Stomach (tissue), 8 donors: ENCODE measurements at regions not wholly inside any gene's neighbourhood (a gene's known extent, or its start where the extent isn't known, plus 50 kb on each side); places are given as distances from the start of the nearest gene placed in this dataset.

Source experiments
- DNase-seq, 2 donors: peaks; one replicate each; pipeline versions ENCODE4 v3.0.0 to v3.0.0-alpha.2; 2013 to 2019
- H3K27ac ChIP-seq, 5 donors: fragments of 200-600 bp in 4 of 5; sonication (generic) in 4 of 5; one replicate each; pipeline ENCODE4 v1.5.1; 2013 to 2019; ENCODE audit warnings: mild to moderate bottlenecking in 1 of 5, moderate library complexity in 1 of 5
- H3K27me3 ChIP-seq, 3 donors: fragments of 200-600 bp; sonication (generic); one replicate each; pipeline ENCODE4 v1.5.1; 2017 to 2019; ENCODE audit warnings: mixed run types in 1 of 3
- H3K36me3 ChIP-seq, 4 donors: fragments of 200-600 bp; sonication (generic); 1 replicate in 3 of 4; 2 replicates in 1 of 4; pipeline ENCODE4 v1.5.1; 2016 to 2019
- H3K4me1 ChIP-seq, 4 donors: fragments of 200-600 bp; sonication (generic); one replicate each; pipeline ENCODE4 v1.5.1; 2016 to 2019
- H3K4me3 ChIP-seq, 4 donors: fragments of 200-600 bp; sonication (generic) in 3 of 4; one replicate each; pipeline ENCODE4 v1.5.1; 2016 to 2019; ENCODE audit warnings: mild to moderate bottlenecking in 1 of 4
- H3K9me3 ChIP-seq, 4 donors: fragments of 200-600 bp; sonication (generic); one replicate each; pipeline ENCODE4 v1.5.1; 2016 to 2019
- EP300 ChIP-seq: sonication (generic); formaldehyde crosslinking; IDR thresholded peaks from one replicate; pipeline ENCODE4 v1.6.1; 2017; ENCODE audit warnings: antibody characterized with exemption
- POLR2A ChIP-seq, 4 donors: fragments of 450-650 bp; IDR thresholded peaks; one replicate each; pipeline ENCODE4 v1.6.1; 2016; ENCODE audit warnings: antibody characterized with exemption in 4 of 4, control low read depth in 2 of 4, mild to moderate bottlenecking in 1 of 4, moderate library complexity in 1 of 4
- POLR2AphosphoS5 ChIP-seq, 3 donors: sonication (generic); formaldehyde crosslinking; IDR thresholded peaks; one replicate each; pipeline ENCODE4 v1.6.1; 2016; ENCODE audit warnings: antibody characterized with exemption in 3 of 3
- WGBS, 5 donors: extraction: QIAGEN DNeasy Blood & Tissue Kit in 3 of 5; methylation state at CpG; one replicate each; pipeline versions ENCODE4 v1.1.5 to v1.1.7; 2013 to 2018; 5-methylcytosine and 5-hydroxymethylcytosine counted together
- intact Hi-C: fragments of 100-400 bp; cut with DNase I; formaldehyde crosslinking; loops from one replicate; pipeline ENCODE4 v1.15.1; 2023; ENCODE audit warnings: low total_unique reads
- TF ChIP-seq, protein P1 (sequence below), 7 experiments: fragments of 450-650 bp in 4 of 7; fragments of 200-600 bp in 3 of 7; sonication (generic) in 3 of 7; IDR thresholded peaks; one replicate each; pipeline ENCODE4 v1.5.1; 2016 to 2019; ENCODE audit warnings: antibody characterized with exemption in 7 of 7, control low read depth in 2 of 7, mild to moderate bottlenecking in 1 of 7
- donor health status: healthy with polysubstance abuse.
- donor health status: Bipolar disorder and iron deficiency.
- donor health status: healthy.

DNA sequence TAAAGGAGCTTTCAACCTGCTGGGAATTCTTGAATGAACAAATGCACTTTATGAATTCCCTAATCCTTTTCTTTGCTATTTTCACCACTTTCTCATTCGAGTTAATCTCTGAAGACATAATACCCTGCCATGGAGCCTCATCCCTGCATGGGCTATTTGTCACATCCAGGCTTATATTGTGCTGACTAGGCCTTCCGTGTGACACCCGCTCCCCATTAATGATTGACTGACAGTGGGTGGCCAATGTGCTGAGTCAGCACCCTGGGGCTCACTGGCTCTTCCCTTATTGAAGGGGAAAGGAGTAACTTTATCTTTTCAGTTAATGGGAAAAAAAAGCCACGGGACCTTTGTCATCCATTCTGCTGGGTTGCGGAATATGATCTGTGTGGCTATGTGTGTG, 1024.8 kb upstream of the EEF2KMT start:
- H3K4me1 ChIP-seq: no peaks in the 10 kb centered on the region
- H3K27ac ChIP-seq: no peak overlapping the region
- TF ChIP-seq, protein P1, sequence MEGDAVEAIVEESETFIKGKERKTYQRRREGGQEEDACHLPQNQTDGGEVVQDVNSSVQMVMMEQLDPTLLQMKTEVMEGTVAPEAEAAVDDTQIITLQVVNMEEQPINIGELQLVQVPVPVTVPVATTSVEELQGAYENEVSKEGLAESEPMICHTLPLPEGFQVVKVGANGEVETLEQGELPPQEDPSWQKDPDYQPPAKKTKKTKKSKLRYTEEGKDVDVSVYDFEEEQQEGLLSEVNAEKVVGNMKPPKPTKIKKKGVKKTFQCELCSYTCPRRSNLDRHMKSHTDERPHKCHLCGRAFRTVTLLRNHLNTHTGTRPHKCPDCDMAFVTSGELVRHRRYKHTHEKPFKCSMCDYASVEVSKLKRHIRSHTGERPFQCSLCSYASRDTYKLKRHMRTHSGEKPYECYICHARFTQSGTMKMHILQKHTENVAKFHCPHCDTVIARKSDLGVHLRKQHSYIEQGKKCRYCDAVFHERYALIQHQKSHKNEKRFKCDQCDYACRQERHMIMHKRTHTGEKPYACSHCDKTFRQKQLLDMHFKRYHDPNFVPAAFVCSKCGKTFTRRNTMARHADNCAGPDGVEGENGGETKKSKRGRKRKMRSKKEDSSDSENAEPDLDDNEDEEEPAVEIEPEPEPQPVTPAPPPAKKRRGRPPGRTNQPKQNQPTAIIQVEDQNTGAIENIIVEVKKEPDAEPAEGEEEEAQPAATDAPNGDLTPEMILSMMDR (IDR thresholded peaks at IDR 0.05): no peak
- no peak for TF ChIP-seq POLR2AphosphoS5 (IDR thresholded peaks at IDR 0.05)
- TF ChIP-seq EP300: no peak
- no peak for TF ChIP-seq POLR2A (IDR thresholded peaks at IDR 0.05)
- no peaks in the 10 kb centered on the region for H3K27me3 ChIP-seq
- no peak for DNase-seq
- intact Hi-C loops: no loop called here
- 28 to 50% (median 32%) methylated on average over 5 of the region's 5 CpGs for WGBS, 5 donors
- H3K36me3 ChIP-seq: no peaks in the 10 kb centered on the region
- no peak overlapping the region for H3K4me3 ChIP-seq
- H3K9me3 ChIP-seq: peaks cover 0 to 25% (median 1%) of the 10 kb centered on the region in 4 donors

DNA sequence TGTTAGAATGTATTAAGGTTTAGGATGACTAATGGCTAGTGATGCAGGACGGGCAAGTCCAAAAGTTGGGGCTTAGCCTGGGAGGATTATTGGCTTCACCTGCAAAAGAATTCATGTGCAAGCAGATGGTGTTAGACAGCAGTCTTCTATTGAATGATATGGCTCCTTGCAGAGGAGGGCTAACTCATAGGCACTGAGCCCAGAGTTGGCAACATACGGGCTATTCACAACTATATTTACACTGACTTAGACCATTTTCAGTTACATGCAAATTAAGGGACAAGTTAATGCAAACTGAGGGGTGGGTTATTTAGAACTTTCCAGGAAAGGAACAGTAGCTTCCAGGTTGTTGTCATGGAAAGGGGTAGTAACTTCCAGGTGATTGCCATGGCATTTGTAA, 1017.1 kb upstream of the EEF2KMT start:
- no peak overlapping the region for H3K27ac ChIP-seq
- WGBS, 5 donors: 52 to 72% (median 67%) methylated on average over 2 of the region's 2 CpGs
- no peaks in the 10 kb centered on the region for H3K27me3 ChIP-seq
- H3K4me3 ChIP-seq: no peak overlapping the region
- no peak for TF ChIP-seq POLR2AphosphoS5 (IDR thresholded peaks at IDR 0.05)
- no peak for TF ChIP-seq POLR2A (IDR thresholded peaks at IDR 0.05)
- TF ChIP-seq, protein P1 (IDR thresholded peaks at IDR 0.05): no peak
- TF ChIP-seq EP300: no peak
- intact Hi-C loops: no loop called here
- H3K4me1 ChIP-seq: no peaks in the 10 kb centered on the region
- peaks cover 0 to 10% (median 1%) of the 10 kb centered on the region in 4 donors for H3K9me3 ChIP-seq
- no peaks in the 10 kb centered on the region for H3K36me3 ChIP-seq
- no peak for DNase-seq

DNA sequence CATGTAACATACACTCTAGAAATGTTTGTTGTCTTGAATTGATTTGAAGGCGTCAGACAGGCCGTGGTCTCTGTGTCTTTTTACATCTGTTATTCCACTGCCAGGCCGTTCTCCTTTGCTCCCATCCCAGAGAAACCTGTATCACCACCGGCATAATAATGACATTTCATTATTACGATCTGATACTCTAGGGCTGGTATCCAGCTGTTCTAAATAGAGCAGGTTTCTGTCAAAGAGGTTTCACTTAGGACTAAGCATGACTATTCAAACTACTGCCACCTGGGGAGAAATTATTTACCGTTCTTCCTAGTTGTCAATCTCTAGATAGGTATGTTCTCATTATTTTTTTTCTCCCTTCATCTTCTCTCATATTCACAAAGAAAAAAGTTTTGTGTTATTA, 1016.2 kb upstream of the EEF2KMT start:
- intact Hi-C loops: no loop called here
- Histone ChIP-seq H3K4me1 (no peaks in the 10 kb centered on the region), H3K27me3 (no peaks in the 10 kb centered on the region), H3K27ac (no peak overlapping the region), H3K4me3 (no peak overlapping the region), H3K9me3 (peaks cover 0 to 10% (median 0%) of the 10 kb centered on the region in 4 donors), H3K36me3 (no peaks in the 10 kb centered on the region)
- WGBS, 5 donors: 57 to 74% (median 66%) methylated on average over 6 of the region's 6 CpGs
- no peak for TF ChIP-seq POLR2AphosphoS5 (IDR thresholded peaks at IDR 0.05)
- no peak for TF ChIP-seq EP300
- TF ChIP-seq POLR2A (IDR thresholded peaks at IDR 0.05): no peak
- TF ChIP-seq, protein P1 (IDR thresholded peaks at IDR 0.05): no peak
- DNase-seq: no peak

DNA sequence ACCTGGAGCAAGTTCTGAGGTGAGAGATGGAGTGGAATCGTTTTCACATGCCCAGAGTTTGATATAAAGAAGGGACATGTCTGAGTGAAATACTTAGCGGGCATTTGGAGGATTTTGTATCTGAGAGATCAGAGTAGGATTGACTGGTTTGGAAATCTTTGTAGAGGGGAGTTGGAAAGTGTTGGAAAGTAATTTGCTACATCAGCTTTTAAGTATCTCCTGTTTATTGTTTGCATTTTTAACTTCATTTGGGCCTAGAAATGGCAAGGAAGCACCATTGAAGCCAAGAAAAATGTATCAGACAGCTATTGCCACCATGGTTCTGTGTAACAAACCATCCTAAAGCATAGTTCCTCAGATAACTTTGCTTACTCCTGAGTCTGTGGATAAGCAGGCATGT, 1015.1 kb upstream of the EEF2KMT start:
- H3K27ac ChIP-seq: no peak overlapping the region
- no peaks in the 10 kb centered on the region for H3K4me1 ChIP-seq
- TF ChIP-seq POLR2A (IDR thresholded peaks at IDR 0.05): no peak
- TF ChIP-seq POLR2AphosphoS5 (IDR thresholded peaks at IDR 0.05): no peak
- no peak for TF ChIP-seq EP300
- TF ChIP-seq, protein P1 (IDR thresholded peaks at IDR 0.05): no peak
- DNase-seq: no peak
- no peaks in the 10 kb centered on the region for H3K27me3 ChIP-seq
- no peak overlapping the region for H3K4me3 ChIP-seq
- H3K9me3 ChIP-seq: peaks cover 0 to 7% (median 0%) of the 10 kb centered on the region in 4 donors
- intact Hi-C loops: no loop called here
- 63 to 84% (median 69%) methylated on average over 2 of the region's 2 CpGs for WGBS, 5 donors
- no peaks in the 10 kb centered on the region for H3K36me3 ChIP-seq
